Neural cell (in vitro differentiated cells): ENCODE measurements at regions not wholly inside any gene's neighbourhood (a gene's known extent, or its start where the extent isn't known, plus 50 kb on each side); places are given as distances from the start of the nearest gene placed in this dataset.

Experiments
- H2AFZ ChIP-seq: fragments of 200-600, 300-800 bp; sonication (generic), shearing (Covaris generic); 2 replicates; pipeline ENCODE4 v1.6.0; 2014; ENCODE audit warnings: low read depth, mild to moderate bottlenecking, antibody characterized with exemption, low read length, moderate library complexity
- H3F3A ChIP-seq: fragments of 200-600 bp; shearing (Covaris generic); 2 replicates; pipeline ENCODE4 v1.6.1; 2016; ENCODE audit warnings: mild to moderate bottlenecking, moderate library complexity, mixed read lengths, antibody characterized with exemption, low read length; ENCODE audit not compliant: insufficient read depth, poor library complexity, severe bottlenecking
- H3K27ac ChIP-seq: fragments of 200-600, 300-800 bp; sonication (generic), shearing (Covaris generic); 2 replicates; pipeline ENCODE4 v1.5.1; 2014; ENCODE audit warnings: mild to moderate bottlenecking, low read length, moderate library complexity
- H3K27me3 ChIP-seq: fragments of 300-800, 200-600 bp; sonication (generic), shearing (Covaris generic); 2 replicates; pipeline ENCODE4 v1.6.0; 2014; ENCODE audit warnings: mild to moderate bottlenecking, low read depth, low read length, moderate library complexity; ENCODE audit not compliant: insufficient read depth
- H3K36me3 ChIP-seq: fragments of 300-800, 200-600 bp; sonication (generic), shearing (Covaris generic); 2 replicates; pipeline ENCODE4 v1.5.1; 2014; ENCODE audit warnings: mild to moderate bottlenecking, antibody characterized with exemption, low read length, moderate library complexity; ENCODE audit not compliant: insufficient read depth
- H3K4me2 ChIP-seq: fragments of 300-800, 200-600 bp; sonication (generic), shearing (Covaris generic); 2 replicates; pipeline ENCODE4 v1.6.0; 2014; ENCODE audit warnings: mild to moderate bottlenecking, low read length
- H3K4me3 ChIP-seq: fragments of 300-800, 200-600 bp; sonication (generic), shearing (Covaris generic); 2 replicates; pipeline ENCODE4 v1.5.1; 2014; ENCODE audit warnings: mild to moderate bottlenecking, low read length, moderate library complexity
- H3K79me2 ChIP-seq: fragments of 200-600 bp; shearing (Covaris generic); replicated peaks from 2 replicates; pipeline ENCODE4 v1.6.0; 2014; ENCODE audit warnings: mild to moderate bottlenecking, low read length, moderate library complexity; ENCODE audit not compliant: insufficient read depth
- H3K9ac ChIP-seq: fragments of 300-800, 200-600 bp; sonication (generic), shearing (Covaris generic); 2 replicates; pipeline ENCODE4 v1.6.1; 2016; ENCODE audit warnings: mild to moderate bottlenecking, low read length, mixed read lengths
- H3K9me2 ChIP-seq: fragments of 200-600 bp; shearing (Covaris generic); 2 replicates; pipeline ENCODE4 v1.6.1; 2016; ENCODE audit warnings: mild to moderate bottlenecking, low read length, mixed read lengths; ENCODE audit not compliant: insufficient read depth
- H3K9me3 ChIP-seq: fragments of 200-600, 300-800 bp; sonication (generic), shearing (Covaris generic); 2 replicates; pipeline ENCODE4 v1.6.1; 2016; ENCODE audit warnings: mild to moderate bottlenecking, mixed run types, low read length, moderate library complexity, mixed read lengths
- H4K20me1 ChIP-seq: fragments of 200-600 bp; shearing (Covaris generic); 2 replicates; pipeline ENCODE4 v1.6.1; 2016; ENCODE audit warnings: mild to moderate bottlenecking, mixed run types; ENCODE audit not compliant: insufficient read depth
- EP300 ChIP-seq: fragments of 450-650 bp; conservative IDR thresholded peaks from 2 replicates; pipeline ENCODE4 v1.6.1; 2014; ENCODE audit warnings: antibody characterized with exemption, mild to moderate bottlenecking, moderate library complexity; ENCODE audit not compliant: poor library complexity, severe bottlenecking
- EZH2 ChIP-seq: fragments of 200-600, 300-800 bp; shearing (Covaris generic), sonication (generic); IDR thresholded peaks from 2 replicates; pipeline ENCODE4 v1.6.1; 2014; ENCODE audit warnings: antibody characterized with exemption, low read length, borderline replicate concordance, mild to moderate bottlenecking; ENCODE audit not compliant: insufficient read depth, poor library complexity, severe bottlenecking
- MXI1 ChIP-seq: fragments of 450-650 bp; conservative IDR thresholded peaks from 2 replicates; pipeline ENCODE4 v1.6.1; 2014; ENCODE audit warnings: antibody characterized with exemption, mild to moderate bottlenecking; ENCODE audit not compliant: poor library complexity, severe bottlenecking
- POLR2AphosphoS5 ChIP-seq: IDR thresholded peaks from 2 replicates; pipeline ENCODE4 v1.6.1; 2012
- RAD21 ChIP-seq: fragments of 450-650 bp; conservative IDR thresholded peaks from 2 replicates; pipeline ENCODE4 v1.6.1; 2014; ENCODE audit warnings: antibody characterized with exemption, mild to moderate bottlenecking, moderate library complexity
- SMC3 ChIP-seq: fragments of 450-650 bp; conservative IDR thresholded peaks from 2 replicates; pipeline ENCODE4 v1.6.1; 2014; ENCODE audit warnings: antibody characterized with exemption, mild to moderate bottlenecking, moderate library complexity; ENCODE audit not compliant: poor library complexity
- TAF1 ChIP-seq: IDR thresholded peaks from 2 replicates; pipeline ENCODE4 v1.6.1; 2012; ENCODE audit warnings: low read depth
- TF ChIP-seq, protein P1 (sequence below): IDR thresholded peaks from 2 replicates; pipeline ENCODE4 v1.6.1; 2012; ENCODE audit warnings: borderline replicate concordance
- TF ChIP-seq, protein P2 (sequence below): fragments of 450-650 bp; IDR thresholded peaks from 2 replicates; pipeline ENCODE4 v1.5.1; 2014; ENCODE audit warnings: antibody characterized with exemption, mild to moderate bottlenecking, moderate library complexity; ENCODE audit not compliant: poor library complexity, severe bottlenecking

DNA sequence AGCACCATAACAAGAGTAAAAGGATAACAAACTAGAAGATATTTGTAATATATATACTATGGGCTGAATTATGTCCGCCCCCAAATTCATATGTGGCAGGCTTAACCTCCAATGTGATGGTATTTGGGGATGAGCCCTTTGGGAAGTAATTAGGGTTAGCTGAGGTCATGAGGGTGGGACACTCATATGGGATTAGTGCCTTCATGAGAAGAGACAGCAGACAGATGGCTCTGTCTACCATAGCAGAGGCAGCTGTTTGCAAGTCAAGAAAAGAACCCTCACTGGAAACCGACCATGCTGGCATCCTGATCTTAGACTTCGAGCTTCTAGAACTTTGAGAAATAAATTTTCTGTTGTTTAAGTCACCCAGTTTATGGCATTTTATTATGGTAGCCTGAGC is 303.6 kb downstream of the LMO4 start:
- H3F3A ChIP-seq: no peaks in the 10 kb centered on the region
- H3K4me3 ChIP-seq: no peak overlapping the region
- H2AFZ ChIP-seq: no peak overlapping the region
- no peak overlapping the region for H3K4me2 ChIP-seq
- H3K36me3 ChIP-seq: no peaks in the 10 kb centered on the region
- H3K9me3 ChIP-seq: no peaks in the 10 kb centered on the region
- H3K27me3 ChIP-seq: no peaks in the 10 kb centered on the region
- H3K79me2 ChIP-seq: no peaks in the 10 kb centered on the region
- H3K9me2 ChIP-seq: no peaks in the 10 kb centered on the region
- H3K27ac ChIP-seq: no peak overlapping the region
- H4K20me1 ChIP-seq: no peaks in the 10 kb centered on the region
- TF ChIP-seq, protein P1, sequence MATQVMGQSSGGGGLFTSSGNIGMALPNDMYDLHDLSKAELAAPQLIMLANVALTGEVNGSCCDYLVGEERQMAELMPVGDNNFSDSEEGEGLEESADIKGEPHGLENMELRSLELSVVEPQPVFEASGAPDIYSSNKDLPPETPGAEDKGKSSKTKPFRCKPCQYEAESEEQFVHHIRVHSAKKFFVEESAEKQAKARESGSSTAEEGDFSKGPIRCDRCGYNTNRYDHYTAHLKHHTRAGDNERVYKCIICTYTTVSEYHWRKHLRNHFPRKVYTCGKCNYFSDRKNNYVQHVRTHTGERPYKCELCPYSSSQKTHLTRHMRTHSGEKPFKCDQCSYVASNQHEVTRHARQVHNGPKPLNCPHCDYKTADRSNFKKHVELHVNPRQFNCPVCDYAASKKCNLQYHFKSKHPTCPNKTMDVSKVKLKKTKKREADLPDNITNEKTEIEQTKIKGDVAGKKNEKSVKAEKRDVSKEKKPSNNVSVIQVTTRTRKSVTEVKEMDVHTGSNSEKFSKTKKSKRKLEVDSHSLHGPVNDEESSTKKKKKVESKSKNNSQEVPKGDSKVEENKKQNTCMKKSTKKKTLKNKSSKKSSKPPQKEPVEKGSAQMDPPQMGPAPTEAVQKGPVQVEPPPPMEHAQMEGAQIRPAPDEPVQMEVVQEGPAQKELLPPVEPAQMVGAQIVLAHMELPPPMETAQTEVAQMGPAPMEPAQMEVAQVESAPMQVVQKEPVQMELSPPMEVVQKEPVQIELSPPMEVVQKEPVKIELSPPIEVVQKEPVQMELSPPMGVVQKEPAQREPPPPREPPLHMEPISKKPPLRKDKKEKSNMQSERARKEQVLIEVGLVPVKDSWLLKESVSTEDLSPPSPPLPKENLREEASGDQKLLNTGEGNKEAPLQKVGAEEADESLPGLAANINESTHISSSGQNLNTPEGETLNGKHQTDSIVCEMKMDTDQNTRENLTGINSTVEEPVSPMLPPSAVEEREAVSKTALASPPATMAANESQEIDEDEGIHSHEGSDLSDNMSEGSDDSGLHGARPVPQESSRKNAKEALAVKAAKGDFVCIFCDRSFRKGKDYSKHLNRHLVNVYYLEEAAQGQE: no peak
- TF ChIP-seq TAF1 (no peak), EP300 (no peak), MXI1 (no peak), SMC3 (no peak), EZH2 (no peak), RAD21 (no peak), POLR2AphosphoS5 (no peak)
- TF ChIP-seq, protein P2, sequence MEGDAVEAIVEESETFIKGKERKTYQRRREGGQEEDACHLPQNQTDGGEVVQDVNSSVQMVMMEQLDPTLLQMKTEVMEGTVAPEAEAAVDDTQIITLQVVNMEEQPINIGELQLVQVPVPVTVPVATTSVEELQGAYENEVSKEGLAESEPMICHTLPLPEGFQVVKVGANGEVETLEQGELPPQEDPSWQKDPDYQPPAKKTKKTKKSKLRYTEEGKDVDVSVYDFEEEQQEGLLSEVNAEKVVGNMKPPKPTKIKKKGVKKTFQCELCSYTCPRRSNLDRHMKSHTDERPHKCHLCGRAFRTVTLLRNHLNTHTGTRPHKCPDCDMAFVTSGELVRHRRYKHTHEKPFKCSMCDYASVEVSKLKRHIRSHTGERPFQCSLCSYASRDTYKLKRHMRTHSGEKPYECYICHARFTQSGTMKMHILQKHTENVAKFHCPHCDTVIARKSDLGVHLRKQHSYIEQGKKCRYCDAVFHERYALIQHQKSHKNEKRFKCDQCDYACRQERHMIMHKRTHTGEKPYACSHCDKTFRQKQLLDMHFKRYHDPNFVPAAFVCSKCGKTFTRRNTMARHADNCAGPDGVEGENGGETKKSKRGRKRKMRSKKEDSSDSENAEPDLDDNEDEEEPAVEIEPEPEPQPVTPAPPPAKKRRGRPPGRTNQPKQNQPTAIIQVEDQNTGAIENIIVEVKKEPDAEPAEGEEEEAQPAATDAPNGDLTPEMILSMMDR: no peak
- no peak overlapping the region for H3K9ac ChIP-seq

DNA sequence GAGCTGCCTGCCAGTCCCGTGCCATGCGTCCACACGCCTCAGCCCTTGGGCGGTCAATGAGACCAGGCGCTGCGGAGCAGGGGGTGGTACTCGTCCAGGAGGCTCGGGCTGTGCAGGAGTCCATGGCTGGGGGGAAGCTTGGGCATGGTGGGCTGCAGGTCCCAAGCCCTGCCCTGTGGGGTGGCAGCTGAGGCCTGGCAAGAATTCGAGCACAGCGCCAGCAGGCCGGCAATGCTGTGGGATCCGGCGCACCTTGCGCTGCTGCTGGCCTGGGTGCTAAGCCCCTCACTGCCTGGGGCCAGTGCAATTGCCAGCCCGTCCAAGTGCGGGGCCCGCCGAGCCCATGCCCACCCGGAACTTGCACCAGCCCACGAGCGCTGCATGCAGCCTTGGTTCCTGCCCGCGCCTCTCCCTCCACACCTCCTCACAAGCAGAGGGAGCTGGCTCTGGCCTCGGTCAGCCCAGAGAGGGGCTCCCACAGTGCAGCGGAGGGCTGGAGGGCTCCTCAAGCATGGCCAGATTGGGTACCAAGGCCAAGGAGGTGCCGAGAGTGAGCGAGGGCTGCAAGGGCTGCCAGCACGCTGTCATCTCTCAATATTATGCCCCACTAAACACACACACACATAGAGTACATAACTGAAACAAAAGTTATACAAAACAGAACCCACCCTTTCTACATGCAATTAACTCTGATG is 307.7 kb downstream of the LMO4 start:
- Histone ChIP-seq H3K9me3 (no peaks in the 10 kb centered on the region), H3F3A (no peaks in the 10 kb centered on the region), H2AFZ (no peak overlapping the region), H3K27ac (no peak overlapping the region), H3K36me3 (no peaks in the 10 kb centered on the region), H3K4me3 (no peak overlapping the region), H4K20me1 (no peaks in the 10 kb centered on the region), H3K27me3 (peaks cover 8% of the 10 kb centered on the region), H3K9ac (no peak overlapping the region), H3K79me2 (no peaks in the 10 kb centered on the region), H3K4me2 (no peak overlapping the region), H3K9me2 (no peaks in the 10 kb centered on the region)
- TF ChIP-seq TAF1: no peak
- TF ChIP-seq EP300: no peak
- TF ChIP-seq, protein P1: no peak
- TF ChIP-seq, protein P2: no peak
- TF ChIP-seq POLR2AphosphoS5: no peak
- no peak for TF ChIP-seq RAD21
- TF ChIP-seq MXI1: no peak
- TF ChIP-seq EZH2: no peak
- no peak for TF ChIP-seq SMC3
